Mesothelial cell of epicardium (in vitro differentiated cells): ENCODE measurements at regions not wholly inside any gene's neighbourhood (a gene's known extent, or its start where the extent isn't known, plus 50 kb on each side); places are given as distances from the start of the nearest gene placed in this dataset.

Experiments
- DNase-seq, 2 experiments: peaks; one replicate each; pipeline ENCODE4 v3.0.0; 2021; ENCODE audit warnings: low spot score in 2 of 2; ENCODE audit not compliant: unreplicated experiment in 2 of 2
- H3K27ac Mint-ChIP-seq: 2 replicates; pipeline ENCODE4 v1.8.0; 2021; ENCODE audit warnings: mixed read lengths
- H3K27me3 Mint-ChIP-seq: 2 replicates; pipeline ENCODE4 v1.8.0; 2021; ENCODE audit warnings: low read depth, mixed read lengths
- H3K36me3 Mint-ChIP-seq: 2 replicates; pipeline ENCODE4 v1.8.0; 2021; ENCODE audit warnings: mixed read lengths
- H3K4me1 Mint-ChIP-seq: 2 replicates; pipeline ENCODE4 v1.8.0; 2021; ENCODE audit warnings: mixed read lengths
- H3K4me3 Mint-ChIP-seq: 2 replicates; pipeline ENCODE4 v1.8.0; 2021; ENCODE audit warnings: mild to moderate bottlenecking, moderate library complexity, mixed read lengths
- H3K9me3 Mint-ChIP-seq: 2 replicates; pipeline ENCODE4 v1.8.0; 2021; ENCODE audit warnings: mixed read lengths
- CTCF ChIP-seq: fragments of 200-600 bp; sonication (generic); IDR thresholded peaks from one replicate; pipeline ENCODE4 v1.5.0; 2021; ENCODE audit warnings: antibody characterized with exemption; ENCODE audit not compliant: unreplicated experiment

- no peak for TF ChIP-seq CTCF
- Mint-ChIP-seq H3K4me1 (peaks cover 5% of the 10 kb centered on the region), H3K27ac (no peak overlapping the region), H3K4me3 (no peak overlapping the region), H3K36me3 (no peaks in the 10 kb centered on the region), H3K27me3 (no peaks in the 10 kb centered on the region), H3K9me3 (no peaks in the 10 kb centered on the region)
- DNase-seq = no peak
Observed at GRCh38 chr3:120838441-120839091, 69.4 kb upstream of the STXBP5L start.

GRCh38 chr3:120839120-120839519 is 68.9 kb upstream of the STXBP5L start:
- Mint-ChIP-seq H3K27me3 (no peaks in the 10 kb centered on the region), H3K9me3 (no peaks in the 10 kb centered on the region), H3K27ac (no peak overlapping the region), H3K4me1 (peaks cover 5% of the 10 kb centered on the region), H3K4me3 (no peak overlapping the region), H3K36me3 (no peaks in the 10 kb centered on the region)
- TF ChIP-seq CTCF = no peak
- DNase-seq = no peak

- Mint-ChIP-seq H3K4me1 (peaks cover 5% of the 10 kb centered on the region), H3K27me3 (peaks cover 8% of the 10 kb centered on the region), H3K9me3 (no peaks in the 10 kb centered on the region), H3K4me3 (no peak overlapping the region), H3K27ac (no peak overlapping the region), H3K36me3 (no peaks in the 10 kb centered on the region)
- DNase-seq = no peak
- no peak for TF ChIP-seq CTCF
Observed at GRCh38 chr3:120841264-120841663, 66.7 kb upstream of the STXBP5L start.

- no peak overlapping the region for H3K4me3 Mint-ChIP-seq
- no peak for TF ChIP-seq CTCF
- H3K4me1 Mint-ChIP-seq = no peaks in the 10 kb centered on the region
- DNase-seq = no peak
- H3K36me3 Mint-ChIP-seq = no peaks in the 10 kb centered on the region
- no peaks in the 10 kb centered on the region for H3K9me3 Mint-ChIP-seq
- no peak overlapping the region for H3K27ac Mint-ChIP-seq
- peaks cover 10% of the 10 kb centered on the region for H3K27me3 Mint-ChIP-seq
Observed at GRCh38 chr3:120846073-120846472, 61.9 kb upstream of the STXBP5L start.

GRCh38 chr3:120848503-120848902 is 59.5 kb upstream of the STXBP5L start:
- Mint-ChIP-seq H3K36me3 (no peaks in the 10 kb centered on the region), H3K4me1 (peaks cover 2% of the 10 kb centered on the region), H3K27ac (no peak overlapping the region), H3K27me3 (peaks cover 10% of the 10 kb centered on the region), H3K4me3 (no peak overlapping the region), H3K9me3 (no peaks in the 10 kb centered on the region)
- no peak for DNase-seq
- no peak for TF ChIP-seq CTCF
